H9 (cell line): ENCODE measurements at regions not wholly inside any gene's neighbourhood (a gene's known extent, or its start where the extent isn't known, plus 50 kb on each side); places are given as distances from the start of the nearest gene placed in this dataset.

Experiments used
- DNase-seq: peaks from one replicate; pipeline ENCODE4 v3.0.0-alpha.2; 2017
- H2AFZ ChIP-seq: one replicate; pipeline ENCODE4 v1.6.1; 2013; ENCODE audit warnings: mild to moderate bottlenecking, low read length, control low read depth, moderate library complexity
- H2AK5ac ChIP-seq: 2 replicates; pipeline ENCODE4 v1.6.1; 2013; ENCODE audit warnings: low read length, control low read depth, mixed read lengths; ENCODE audit not compliant: insufficient read length
- H2BK120ac ChIP-seq: one replicate; pipeline ENCODE4 v1.6.1; 2013; ENCODE audit warnings: low read depth, mild to moderate bottlenecking, low read length, control low read depth, inconsistent platforms; ENCODE audit not compliant: poor library complexity, severe bottlenecking
- H2BK12ac ChIP-seq: 2 replicates; pipeline ENCODE4 v1.6.1; 2013; ENCODE audit warnings: low read length, control low read depth, mixed read lengths, low read depth; ENCODE audit not compliant: insufficient read length
- H2BK15ac ChIP-seq: 2 replicates; pipeline ENCODE4 v1.6.1; 2013; ENCODE audit warnings: low read depth, low read length, control low read depth
- H2BK20ac ChIP-seq: one replicate; pipeline ENCODE4 v1.6.1; 2013; ENCODE audit warnings: low read depth, mild to moderate bottlenecking, low read length, control low read depth, inconsistent platforms; ENCODE audit not compliant: poor library complexity, severe bottlenecking
- H2BK5ac ChIP-seq: 2 replicates; pipeline ENCODE4 v1.6.1; 2013; ENCODE audit warnings: low read length, control low read depth, mixed read lengths; ENCODE audit not compliant: insufficient read length
- H3K14ac ChIP-seq: 2 replicates; pipeline ENCODE4 v1.6.1; 2013; ENCODE audit warnings: low read length, control low read depth; ENCODE audit not compliant: insufficient read depth
- H3K18ac ChIP-seq: 2 replicates; pipeline ENCODE4 v1.6.1; 2013; ENCODE audit warnings: low read depth, mild to moderate bottlenecking, mixed read lengths, low read length, control low read depth; ENCODE audit not compliant: insufficient read length
- H3K23ac ChIP-seq: 2 replicates; pipeline ENCODE4 v1.6.1; 2013; ENCODE audit warnings: low read length, control low read depth, mixed read lengths, low read depth; ENCODE audit not compliant: insufficient read length
- H3K23me2 ChIP-seq: 2 replicates; pipeline ENCODE4 v1.6.1; 2013; ENCODE audit warnings: low read depth, mild to moderate bottlenecking, mixed read lengths, low read length, control low read depth; ENCODE audit not compliant: insufficient read length, poor library complexity, severe bottlenecking
- H3K27ac ChIP-seq: 2 replicates; pipeline ENCODE4 v1.5.1; 2013; ENCODE audit warnings: low read length, control low read depth, mixed read lengths, low read depth; ENCODE audit not compliant: insufficient read length
- H3K27me3 ChIP-seq: 2 replicates; pipeline ENCODE4 v1.6.1; 2013; ENCODE audit warnings: low read length, control low read depth, inconsistent platforms; ENCODE audit not compliant: insufficient read depth
- H3K4ac ChIP-seq: 2 replicates; pipeline ENCODE4 v1.6.1; 2013; ENCODE audit warnings: low read depth, mild to moderate bottlenecking, control low read depth, inconsistent platforms, low read length, moderate library complexity
- H3K4me1 ChIP-seq: 2 replicates; pipeline ENCODE4 v1.6.1; 2013; ENCODE audit warnings: low read length, control low read depth, inconsistent platforms; ENCODE audit not compliant: insufficient read depth
- H3K4me2 ChIP-seq: 2 replicates; pipeline ENCODE4 v1.6.1; 2013; ENCODE audit warnings: low read length, control low read depth, mixed read lengths; ENCODE audit not compliant: insufficient read length, insufficient read depth
- H3K56ac ChIP-seq: 2 replicates; pipeline ENCODE4 v1.6.1; 2013; ENCODE audit warnings: low read depth, mild to moderate bottlenecking, mixed read lengths, low read length, control low read depth; ENCODE audit not compliant: insufficient read length
- H3K79me1 ChIP-seq: 2 replicates; pipeline ENCODE4 v1.6.1; 2013; ENCODE audit warnings: low read depth, mild to moderate bottlenecking, moderate library complexity, low read length, control low read depth, inconsistent platforms; ENCODE audit not compliant: insufficient read depth, poor library complexity, severe bottlenecking
- H3K79me2 ChIP-seq: 2 replicates; pipeline ENCODE4 v1.6.1; 2013; ENCODE audit warnings: low read length, control low read depth, inconsistent platforms; ENCODE audit not compliant: insufficient read depth
- H3K9ac ChIP-seq: 2 replicates; pipeline ENCODE4 v1.6.1; 2013; ENCODE audit warnings: low read length, control low read depth, mixed read lengths; ENCODE audit not compliant: insufficient read length; ENCODE audit errors: extremely low read depth
- H3K9me3 ChIP-seq: one replicate; pipeline ENCODE4 v1.6.1; 2013; ENCODE audit warnings: low read depth, low read length, inconsistent platforms; ENCODE audit not compliant: control insufficient read depth
- H3T11ph ChIP-seq: one replicate; pipeline ENCODE4 v1.6.1; 2013; ENCODE audit warnings: mild to moderate bottlenecking, low read length, control low read depth, inconsistent platforms
- H4K20me1 ChIP-seq: one replicate; pipeline ENCODE4 v1.6.1; 2013; ENCODE audit not compliant: control insufficient read depth, insufficient read length, insufficient read depth
- H4K5ac ChIP-seq: 2 replicates; pipeline ENCODE4 v1.6.1; 2013; ENCODE audit warnings: low read depth, mild to moderate bottlenecking, mixed read lengths, low read length, control low read depth; ENCODE audit not compliant: insufficient read length
- H4K8ac ChIP-seq: replicated peaks from 2 replicates; pipeline ENCODE4 v1.6.1; 2013; ENCODE audit warnings: low read length, control low read depth, mixed read lengths, low read depth; ENCODE audit not compliant: insufficient read length
- H4K91ac ChIP-seq: 2 replicates; pipeline ENCODE4 v1.6.1; 2013; ENCODE audit warnings: low read depth, mild to moderate bottlenecking, moderate library complexity, mixed read lengths, low read length, control low read depth; ENCODE audit not compliant: insufficient read length
- H3K27ac Mint-ChIP-seq, 3 experiments: 2 replicates in 2 of 3; 3 replicates in 1 of 3; pipeline ENCODE4 v1.8.0; 2020 to 2021; ENCODE audit warnings: mixed read lengths in 3 of 3, mild to moderate bottlenecking in 1 of 3, moderate library complexity in 1 of 3
- H3K27me3 Mint-ChIP-seq: 2 replicates; pipeline ENCODE4 v1.8.0; 2021; ENCODE audit warnings: low read depth, mild to moderate bottlenecking, moderate library complexity, mixed read lengths
- H3K36me3 Mint-ChIP-seq, 3 experiments: 2 replicates in 2 of 3; 3 replicates in 1 of 3; pipeline ENCODE4 v1.8.0; 2020 to 2021; ENCODE audit warnings: low read depth in 3 of 3, mixed read lengths in 3 of 3; ENCODE audit not compliant: insufficient read depth in 1 of 3
- H3K4me1 Mint-ChIP-seq, 2 experiments: 2 replicates each; pipeline ENCODE4 v1.8.0; 2020; ENCODE audit warnings: mixed read lengths in 2 of 2
- H3K4me3 Mint-ChIP-seq, 2 experiments: 2 replicates in 1 of 2; 3 replicates in 1 of 2; pipeline ENCODE4 v1.8.0; 2020 to 2021; ENCODE audit warnings: mild to moderate bottlenecking in 2 of 2, mixed read lengths in 2 of 2, moderate library complexity in 1 of 2
- H3K9me3 Mint-ChIP-seq, 2 experiments: 2 replicates in 1 of 2; 3 replicates in 1 of 2; pipeline ENCODE4 v1.8.0; 2020; ENCODE audit warnings: mild to moderate bottlenecking in 2 of 2, mixed read lengths in 2 of 2, moderate library complexity in 1 of 2
- CTCF ChIP-seq: fragments of 200-600 bp; sonication (generic); conservative IDR thresholded peaks from 3 replicates; pipeline ENCODE4 v1.8.0; 2021; ENCODE audit warnings: antibody characterized with exemption, mild to moderate bottlenecking
- WGBS: extraction: QIAGEN DNeasy Blood & Tissue Kit; methylation state at CpG from one replicate; pipeline ENCODE4 v1.1.7; 2013; ENCODE audit warnings: missing lambda C conversion rate, low lambda C conversion rate, mixed read lengths; ENCODE audit not compliant: insufficient read length; ENCODE audit errors: extremely low coverage; 5-methylcytosine and 5-hydroxymethylcytosine counted together

- Mint-ChIP-seq H3K9me3 (no peaks in the 10 kb centered on the region), H3K27me3 (no peaks in the 10 kb centered on the region), H3K4me3 (no peak overlapping the region), H3K27ac (no peak overlapping the region), H3K36me3 (no peaks in the 10 kb centered on the region), H3K4me1 (no peaks in the 10 kb centered on the region)
- Histone ChIP-seq H3K9me3 (no peaks in the 10 kb centered on the region), H3T11ph (no peak overlapping the region), H3K23me2 (no peaks in the 10 kb centered on the region), H4K20me1 (no peaks in the 10 kb centered on the region), H2BK12ac (no peak overlapping the region), H2AFZ (no peak overlapping the region), H3K56ac (no peak overlapping the region), H4K91ac (no peak overlapping the region), H2AK5ac (no peak overlapping the region), H3K79me2 (no peaks in the 10 kb centered on the region), H3K14ac (no peak overlapping the region), H3K18ac (no peak overlapping the region), H3K9ac (no peak overlapping the region), H2BK120ac (no peak overlapping the region), H3K27ac (no peak overlapping the region), H3K4ac (no peak overlapping the region), H2BK20ac (no peak overlapping the region), H2BK15ac (no peak overlapping the region), H4K5ac (no peak overlapping the region), H3K4me2 (no peak overlapping the region), H3K79me1 (no peaks in the 10 kb centered on the region), H3K4me1 (no peaks in the 10 kb centered on the region), H3K23ac (no peak overlapping the region), H2BK5ac (no peak overlapping the region), H4K8ac (no peak overlapping the region), H3K27me3 (no peaks in the 10 kb centered on the region)
- TF ChIP-seq CTCF, result no peak
- no CpG with 5 or more reads among the region's 1 CpG for WGBS
- no peak for DNase-seq
These were observed 350.0 kb downstream of the USP25 start for GRCh38 chr21:16079830-16080229.
